Amniotic epithelial cell (primary cell): ENCODE measurements at regions not wholly inside any gene's neighbourhood (a gene's known extent, or its start where the extent isn't known, plus 50 kb on each side); places are given as distances from the start of the nearest gene placed in this dataset.
A peak's percentile ranks its signal among the peaks of the same experiment; 100 is the strongest.

Experiments used
- DNase-seq: peaks from one replicate; pipeline ENCODE4 v3.0.0-alpha.2; 2010; ENCODE audit warnings: low read depth

DNA sequence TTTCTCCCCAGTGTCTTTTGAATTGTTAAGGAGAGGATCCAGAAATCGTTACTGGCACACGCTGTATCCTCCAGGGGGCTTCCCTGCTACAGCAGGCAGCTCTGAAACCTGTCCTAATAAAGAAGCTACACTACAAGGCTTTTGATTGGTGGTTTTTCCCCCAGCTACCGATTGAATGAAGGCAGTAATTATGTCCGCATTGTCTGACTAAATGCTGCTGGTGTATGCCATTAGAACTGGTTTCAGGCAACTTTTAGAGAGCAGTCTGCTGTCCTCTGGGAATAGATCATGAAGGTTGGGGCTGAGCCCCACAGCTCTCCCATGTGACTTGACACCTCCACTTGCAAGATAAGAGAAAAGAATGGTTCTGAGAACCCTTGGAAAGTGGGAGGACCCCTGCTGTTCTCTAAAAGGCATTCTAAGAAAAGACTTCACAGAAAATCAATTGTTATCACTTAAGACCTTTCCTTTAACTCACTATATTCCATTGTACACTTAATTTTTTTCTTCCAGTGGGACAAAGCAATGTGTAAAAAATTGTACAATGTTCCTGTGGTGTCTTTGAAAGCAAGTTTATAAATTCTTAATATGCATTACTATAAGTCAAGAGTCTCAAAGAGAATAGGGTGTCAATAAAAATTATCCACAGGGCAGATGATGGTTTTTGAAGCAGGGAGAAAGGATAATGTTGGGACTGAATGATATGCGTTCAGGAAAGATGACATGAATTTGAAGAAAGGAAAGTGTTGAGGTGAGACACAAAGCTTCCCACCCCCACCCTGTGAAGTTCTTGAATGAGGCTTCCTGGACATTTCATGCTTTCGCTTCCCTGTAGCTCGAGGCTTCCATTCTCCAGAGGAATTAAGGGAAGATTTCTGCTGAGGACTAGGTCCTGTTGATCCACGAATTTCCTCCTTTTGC is 53.0 kb upstream of the DAZL start:
- DNase-seq: no peak

DNA sequence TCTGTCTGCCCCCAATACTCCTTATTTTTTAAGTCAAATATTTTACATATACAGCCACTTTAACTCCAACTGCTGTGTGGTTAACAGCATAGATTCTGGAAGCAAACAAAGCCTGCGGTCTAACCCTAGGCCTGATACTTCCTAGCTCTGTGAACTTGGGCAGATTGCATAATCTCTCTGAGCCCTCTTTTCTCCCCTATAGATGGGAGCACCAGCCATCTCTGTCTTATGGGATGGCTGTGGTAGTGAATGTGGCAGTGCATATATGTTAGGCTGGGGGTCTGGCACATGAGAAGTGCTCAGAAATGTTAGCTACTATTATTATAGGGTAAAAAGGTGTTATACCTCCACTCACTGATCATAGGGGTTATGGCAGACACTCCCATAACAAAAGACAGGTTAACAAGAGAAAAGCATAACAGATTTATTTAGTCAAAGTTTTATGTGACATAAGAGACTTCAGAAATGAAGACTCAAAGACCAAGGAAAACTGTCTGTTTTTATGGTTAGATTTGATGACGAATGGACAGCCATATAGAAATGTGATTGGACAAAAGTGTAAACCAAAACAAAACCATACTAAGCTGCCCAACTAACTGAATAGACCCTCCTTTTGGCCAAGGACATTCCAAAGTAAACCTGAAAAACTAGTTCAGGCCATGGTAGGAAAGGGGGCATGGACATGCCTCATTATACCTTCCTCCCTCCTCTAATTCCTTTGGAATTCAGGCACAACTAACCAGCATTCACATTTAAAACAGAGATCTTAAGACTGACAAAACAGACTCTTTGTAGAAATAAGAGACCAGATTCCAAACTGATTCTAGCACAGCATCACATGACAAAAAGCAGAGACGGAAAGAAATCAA is 53.9 kb upstream of the DAZL start:
- DNase-seq: no peak

DNA sequence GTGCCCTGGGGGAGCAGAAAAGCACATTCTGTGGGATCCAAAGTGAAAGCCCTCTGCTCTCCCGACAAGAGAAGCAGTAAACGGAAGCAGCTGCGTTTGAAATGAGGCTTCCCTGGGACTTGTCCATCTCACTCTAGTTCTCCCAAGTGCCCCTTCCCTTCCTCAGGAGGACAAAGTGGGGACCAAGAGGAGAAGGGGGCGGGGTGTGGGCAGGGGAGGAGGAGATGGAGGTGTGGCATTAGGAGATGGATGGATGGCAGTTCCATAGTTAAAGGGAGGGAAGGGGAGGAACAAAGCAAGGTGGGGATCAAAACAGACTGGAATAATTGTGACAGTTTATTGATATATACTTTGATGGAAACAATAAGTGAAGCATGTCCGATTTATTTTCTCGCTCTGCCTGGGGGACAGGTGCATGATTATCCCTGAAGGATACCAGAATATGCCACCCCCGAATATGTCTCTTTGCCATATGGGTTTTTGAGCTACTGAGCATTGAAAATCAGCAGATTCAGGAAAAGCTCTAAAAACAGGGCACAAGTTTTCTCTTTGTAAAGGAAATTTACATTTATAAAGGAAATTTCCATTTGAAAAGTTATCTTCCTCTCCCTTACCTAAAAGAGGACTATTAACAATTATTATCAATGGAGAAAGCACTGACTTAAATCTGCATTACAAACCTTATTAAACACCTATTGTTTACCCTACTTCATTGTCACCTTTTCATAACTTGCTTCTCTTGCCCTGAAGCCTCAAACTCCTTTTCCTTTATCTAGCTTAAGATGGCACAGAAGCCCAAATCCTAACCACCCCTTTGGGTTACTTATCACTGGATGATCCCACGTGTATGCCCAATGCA is 58.9 kb upstream of the DAZL start:
- no peak for DNase-seq

- DNase-seq: no peak
These were observed 60.1 kb upstream of the DAZL start for GRCh38 chr3:16665282-16665741.

DNA sequence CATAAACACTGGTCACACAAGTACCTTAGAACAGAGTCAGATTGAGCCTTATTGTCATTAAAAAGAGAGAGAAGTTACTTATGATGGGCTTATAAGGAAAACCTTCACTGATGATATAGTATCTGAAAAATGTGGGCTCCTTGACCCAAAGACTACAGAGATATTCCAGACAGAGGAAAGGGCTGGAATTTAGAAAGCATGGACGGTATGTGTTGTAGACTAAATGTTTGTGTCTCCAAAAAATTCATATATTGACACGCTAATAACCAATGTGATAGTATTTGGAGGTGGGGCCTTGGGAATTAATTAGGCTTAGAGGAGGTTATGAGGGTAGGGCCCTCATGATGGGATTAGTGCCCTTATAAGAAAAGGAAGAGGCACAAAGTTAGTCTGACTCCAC is 61.0 kb upstream of the DAZL start:
- DNase-seq: no peak

DNA sequence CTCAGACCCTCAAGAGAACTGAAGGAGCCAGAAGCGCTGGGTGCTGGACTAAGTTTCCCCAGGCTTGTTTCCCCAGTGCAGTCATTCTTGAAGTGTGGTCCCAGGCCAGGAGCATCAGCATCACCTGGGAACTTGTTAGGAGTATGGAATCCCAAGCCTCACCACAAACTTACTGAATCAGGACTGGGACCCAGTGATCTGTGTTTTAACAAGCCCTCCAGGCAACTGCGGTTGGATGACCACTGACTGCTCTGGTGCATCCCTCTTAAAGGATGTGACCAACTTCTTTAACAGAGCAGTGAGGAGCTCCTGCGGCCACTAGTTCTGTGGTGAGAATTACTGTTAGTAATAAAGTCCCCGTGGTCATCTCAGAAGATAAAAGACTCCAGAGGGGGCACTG is 62.4 kb upstream of the DAZL start:
- no peak for DNase-seq

DNA sequence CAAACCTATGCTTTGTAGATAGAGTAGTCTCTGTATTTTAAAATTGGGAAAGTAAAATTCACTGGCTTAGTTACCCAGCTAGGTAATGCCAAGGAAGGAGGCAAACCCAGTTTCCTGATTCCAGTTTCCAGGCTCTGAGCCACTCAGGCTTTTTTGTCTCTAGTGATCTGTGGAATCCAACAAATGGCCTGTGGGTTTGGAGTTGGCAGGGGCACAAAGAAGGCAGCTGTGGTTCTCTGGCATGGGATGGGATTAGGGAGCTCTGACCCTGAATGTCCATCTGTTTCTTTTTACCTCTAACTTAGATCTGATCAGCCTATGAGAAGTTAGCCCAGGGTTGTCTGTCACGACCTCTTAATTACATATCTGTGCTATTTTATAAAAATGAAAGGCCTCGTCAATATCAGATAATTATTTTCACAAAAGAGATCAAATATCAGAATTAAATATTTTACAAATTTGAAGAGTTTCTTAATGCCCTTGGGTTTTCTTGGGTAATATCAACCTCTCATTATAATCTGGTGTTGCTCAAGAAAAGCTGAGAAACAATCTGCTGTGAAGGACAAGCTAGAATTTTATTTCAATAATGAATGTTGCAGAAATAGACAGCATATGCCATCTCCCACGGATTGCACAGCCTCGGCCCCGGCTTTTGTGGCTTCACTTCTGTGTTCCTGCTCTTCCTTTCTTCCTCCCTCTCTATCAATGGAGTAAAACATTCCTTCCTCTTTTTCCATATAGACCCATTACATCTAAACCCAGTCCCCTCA is 63.7 kb upstream of the DAZL start:
- DNase-seq: no peak

- no peak for DNase-seq
These were observed 65.0 kb upstream of the DAZL start for GRCh38 chr3:16670191-16670590.

DNA sequence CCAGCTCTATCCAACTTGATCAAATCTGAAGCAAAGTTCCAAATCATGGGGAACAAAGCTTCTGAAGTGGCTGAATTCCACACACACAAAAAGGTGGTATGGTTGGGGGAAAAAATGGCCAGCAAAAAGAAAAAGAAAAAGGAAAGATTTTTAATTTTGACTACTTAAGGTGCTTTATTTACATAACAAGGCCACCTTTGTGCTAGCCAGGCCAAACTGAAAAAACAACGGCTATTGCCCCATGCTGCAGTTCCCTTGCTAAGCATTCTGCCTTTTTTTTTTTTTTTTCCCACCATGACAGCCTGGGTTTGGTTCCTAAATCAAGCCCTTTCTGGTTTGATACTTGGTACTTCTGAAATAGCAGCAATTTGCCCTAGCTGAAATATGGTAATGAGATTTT is 66.5 kb upstream of the DAZL start:
- DNase-seq: no peak

DNA sequence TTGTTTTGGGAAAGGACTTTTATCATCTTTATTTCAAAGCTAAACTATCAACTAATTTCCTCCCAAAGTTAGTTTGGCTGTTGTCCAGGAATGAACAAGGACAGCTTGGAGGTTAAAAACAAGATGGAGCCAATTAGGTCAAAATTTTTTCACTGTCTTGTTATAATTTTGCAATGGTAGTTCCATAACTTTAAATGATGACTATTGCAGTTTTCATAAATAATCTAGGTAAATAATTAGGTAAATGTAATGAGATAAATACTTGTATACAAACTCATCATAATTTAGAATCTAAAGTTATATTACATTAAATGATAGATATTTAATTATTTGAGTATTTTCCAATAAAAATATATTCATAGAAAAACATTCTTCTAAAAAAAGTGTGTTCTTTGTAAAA is 68.3 kb upstream of the DAZL start:
- no peak for DNase-seq

GRCh38 chr3:16675805-16676204 is 70.6 kb upstream of the DAZL start:
- DNase-seq: no peak

DNA sequence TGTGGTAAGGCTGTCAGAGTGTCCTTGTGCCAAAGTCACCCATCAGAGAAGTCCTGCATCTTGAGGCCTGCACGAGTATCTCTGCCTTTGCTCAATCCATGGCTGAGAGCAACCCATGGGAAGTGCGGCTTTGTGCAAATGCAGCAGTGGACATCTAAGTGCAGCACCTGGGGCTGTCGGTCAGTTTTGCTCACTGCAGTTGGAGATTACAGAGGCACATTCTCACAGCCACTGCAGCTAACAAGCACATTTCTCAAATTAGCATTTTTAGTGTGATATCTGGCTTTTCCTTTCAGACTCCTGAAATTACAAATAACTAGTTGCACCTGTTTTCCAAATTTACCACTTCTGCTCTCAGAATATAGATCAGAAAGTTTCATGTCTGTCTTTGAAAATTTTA is 81.5 kb upstream of the DAZL start:
- DNase-seq: no peak

- DNase-seq: no peak
These were observed 82.0 kb upstream of the DAZL start for GRCh38 chr3:16687221-16687620.

DNA sequence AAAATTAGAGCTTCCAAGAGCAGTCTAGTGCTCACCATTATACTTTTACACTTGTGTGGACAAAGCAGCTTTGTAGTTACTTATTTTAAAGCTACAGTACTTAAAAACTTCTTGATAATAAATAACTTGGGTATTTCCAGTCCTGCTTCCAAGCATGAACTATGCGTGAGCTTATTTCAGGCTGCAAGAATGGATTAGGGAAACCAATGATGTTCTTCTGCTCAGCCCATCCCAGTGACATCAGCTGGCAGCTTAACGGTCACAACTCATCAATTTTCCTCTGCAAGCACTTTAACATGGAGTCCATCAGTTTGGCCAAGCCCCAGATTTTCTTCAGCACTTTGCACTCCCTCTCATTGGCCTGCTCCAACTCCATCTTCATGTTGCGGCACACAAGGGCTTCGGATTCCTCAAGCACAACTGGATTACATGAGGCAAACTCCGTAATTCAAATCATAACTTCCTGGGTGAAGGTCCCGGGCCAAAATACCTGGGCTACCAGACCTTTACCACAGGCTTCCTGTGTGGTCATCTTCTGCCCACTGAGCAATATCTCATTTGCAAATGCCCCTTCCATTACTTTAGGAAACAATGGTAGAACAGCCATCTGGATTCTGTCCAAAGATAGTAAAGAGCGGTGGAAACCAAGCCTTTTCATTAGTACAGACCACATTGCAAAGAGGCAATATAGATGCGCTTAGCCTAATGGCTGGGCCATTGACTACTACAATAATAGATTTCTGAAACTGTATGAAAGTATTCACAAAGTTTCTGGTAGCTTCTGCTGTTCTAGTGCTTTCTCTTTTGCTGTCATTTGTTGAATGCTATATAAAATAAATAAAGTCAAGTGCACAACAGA is 87.5 kb upstream of the DAZL start:
- DNase-seq: no peak

- no peak for DNase-seq
These were observed 88.6 kb upstream of the DAZL start for GRCh38 chr3:16693820-16694219.

GRCh38 chr3:16695710-16696109 is 90.5 kb upstream of the DAZL start:
- DNase-seq: no peak

DNA sequence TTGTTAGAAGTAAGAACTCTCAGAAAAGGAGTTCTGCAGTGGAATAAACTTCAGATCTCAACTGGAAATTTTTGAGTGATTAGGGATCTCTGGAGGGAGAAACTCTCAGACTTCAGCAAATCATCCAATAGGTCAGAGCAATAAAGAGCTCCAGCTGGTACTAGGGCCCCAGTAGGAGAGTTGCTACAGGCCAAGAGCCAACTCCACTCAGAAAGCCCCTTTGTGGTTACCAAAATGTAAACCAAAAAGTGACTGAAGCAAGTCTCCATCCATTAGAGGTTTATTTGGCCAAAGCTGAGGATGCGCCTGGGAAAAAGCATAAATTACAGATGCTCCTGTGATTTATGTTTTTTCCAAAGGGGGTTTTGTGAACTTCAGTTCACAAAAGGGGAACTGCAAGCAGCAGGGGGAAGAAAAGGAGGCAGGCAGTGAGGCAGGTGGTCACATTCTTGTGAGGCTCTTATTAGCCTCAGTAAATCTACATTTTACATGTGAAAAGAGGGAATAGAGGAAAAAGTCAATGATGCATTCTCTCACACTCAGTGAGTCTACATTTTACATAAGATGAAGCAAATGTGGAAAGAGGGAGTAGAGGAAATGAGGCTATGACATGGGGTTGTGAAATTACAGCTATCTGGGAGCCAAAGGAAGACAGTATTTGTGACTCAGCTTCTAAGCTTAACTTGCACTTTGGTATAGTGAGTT is 92.4 kb upstream of the DAZL start:
- DNase-seq: peak; percentile 21

DNA sequence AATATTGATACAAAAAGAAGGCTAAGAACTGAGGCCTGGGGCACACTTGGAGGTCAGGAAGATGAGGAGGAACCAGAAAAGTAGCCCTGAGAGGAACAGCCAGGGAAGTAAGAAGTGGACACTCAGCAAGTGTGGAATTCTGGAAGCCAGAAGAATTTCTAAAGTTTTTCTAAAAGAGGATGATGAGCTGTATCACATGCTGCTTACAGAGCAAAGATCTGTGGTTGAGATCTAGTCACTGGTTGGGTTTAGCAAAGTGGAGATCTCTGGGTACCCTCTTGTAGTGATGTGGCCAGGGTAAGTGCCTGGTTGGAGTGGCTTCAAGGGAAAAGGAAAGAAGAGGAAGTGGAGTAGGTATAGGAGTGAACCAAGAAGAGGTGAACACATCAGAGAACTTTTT is 95.4 kb upstream of the DAZL start:
- no peak for DNase-seq

GRCh38 chr3:16704941-16705340 is 99.7 kb upstream of the DAZL start:
- DNase-seq: no peak

DNA sequence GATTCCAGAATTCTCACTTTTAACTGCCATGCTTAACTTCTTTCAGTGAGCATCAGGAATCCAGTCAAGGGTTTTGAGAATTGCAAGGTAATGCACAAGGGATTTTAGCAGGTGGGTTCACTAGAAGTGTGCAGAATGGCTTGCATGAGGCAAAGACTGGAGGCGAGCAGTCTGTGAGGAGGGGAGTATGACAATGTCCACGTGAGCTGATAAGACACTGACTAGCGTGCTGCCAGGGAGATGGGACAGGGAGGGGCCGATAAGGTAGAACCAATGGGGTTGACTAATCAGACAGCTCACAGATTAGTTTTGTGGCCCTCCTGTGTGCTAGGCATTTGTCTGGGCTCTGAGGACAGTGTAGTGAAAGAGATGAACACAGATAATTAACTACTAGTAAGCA is 102.0 kb upstream of the DAZL start:
- DNase-seq: no peak
